Hematopoietic multipotent progenitor cell treated with erythropoietin and hydrocortisone succinate and interleukin-3 and kit ligand, for 15 days (in vitro differentiated cells): ENCODE measurements at regions not wholly inside any gene's neighbourhood (a gene's known extent, or its start where the extent isn't known, plus 50 kb on each side); places are given as distances from the start of the nearest gene placed in this dataset.
"Not testable (repeated sequence)": the region's sequence is repeated elsewhere in the genome, so short reads cannot be mapped to it uniquely, and the experiment has no call there.

ENCODE experiments used
- DNase-seq: peaks from one replicate; pipeline ENCODE4 v3.0.0-alpha.2; 2015; ENCODE audit warnings: low spot score

- DNase-seq: no peak
Observed at GRCh38 chr7:118944271-118944670, 719.8 kb downstream of the ANKRD7 start.

- DNase-seq: no peak
Observed at GRCh38 chr7:118945911-118946682, 721.6 kb downstream of the ANKRD7 start.

GRCh38 chr7:118948508-118948907 lies 724.0 kb downstream of the ANKRD7 start:
- no peak for DNase-seq

GRCh38 chr7:118949031-118949430 lies 724.5 kb downstream of the ANKRD7 start:
- no peak for DNase-seq

- not testable (repeated sequence) for DNase-seq
Observed at GRCh38 chr7:118956285-118956684, 731.8 kb downstream of the ANKRD7 start.

- no peak for DNase-seq
Observed at GRCh38 chr7:118969370-118969769, 744.9 kb downstream of the ANKRD7 start.

GRCh38 chr7:118971706-118972105 lies 747.2 kb downstream of the ANKRD7 start:
- no peak for DNase-seq

- no peak for DNase-seq
Observed at GRCh38 chr7:118974836-118975235, 750.3 kb downstream of the ANKRD7 start.

GRCh38 chr7:118995350-118995749 lies 770.8 kb downstream of the ANKRD7 start:
- no peak for DNase-seq

- DNase-seq: no peak
Observed at GRCh38 chr7:119007236-119007635, 782.7 kb downstream of the ANKRD7 start.

GRCh38 chr7:119010635-119011034 lies 786.1 kb downstream of the ANKRD7 start:
- no peak for DNase-seq

GRCh38 chr7:119026391-119026790 lies 801.9 kb downstream of the ANKRD7 start:
- DNase-seq: no peak

GRCh38 chr7:119028736-119029135 lies 804.2 kb downstream of the ANKRD7 start:
- DNase-seq: no peak

GRCh38 chr7:119032136-119032535 lies 807.6 kb downstream of the ANKRD7 start:
- DNase-seq: not testable (repeated sequence)

GRCh38 chr7:119033641-119034040 lies 809.1 kb downstream of the ANKRD7 start:
- no peak for DNase-seq

- no peak for DNase-seq
Observed at GRCh38 chr7:119037941-119038340, 813.4 kb downstream of the ANKRD7 start.

GRCh38 chr7:119046068-119046467 lies 821.6 kb downstream of the ANKRD7 start:
- DNase-seq: no peak

GRCh38 chr7:119065966-119066365 lies 841.5 kb downstream of the ANKRD7 start:
- no peak for DNase-seq

- DNase-seq: no peak
Observed at GRCh38 chr7:119086026-119086425, 861.5 kb downstream of the ANKRD7 start.

GRCh38 chr7:119090851-119091250 lies 866.3 kb downstream of the ANKRD7 start:
- DNase-seq: no peak

GRCh38 chr7:119096683-119097082 lies 872.2 kb downstream of the ANKRD7 start:
- DNase-seq: no peak

- DNase-seq: not testable (repeated sequence)
Observed at GRCh38 chr7:119100611-119101258, 876.2 kb downstream of the ANKRD7 start.

GRCh38 chr7:119102291-119102690 lies 877.8 kb downstream of the ANKRD7 start:
- no peak for DNase-seq

- no peak for DNase-seq
Observed at GRCh38 chr7:119105381-119105780, 880.9 kb downstream of the ANKRD7 start.
